Neural cell (in vitro differentiated cells): ENCODE measurements at regions not wholly inside any gene's neighbourhood (a gene's known extent, or its start where the extent isn't known, plus 50 kb on each side); places are given as distances from the start of the nearest gene placed in this dataset.

Experiments
- CTCF ChIP-seq: fragments of 450-650 bp; IDR thresholded peaks from 2 replicates; pipeline ENCODE4 v1.5.1; 2014; ENCODE audit warnings: antibody characterized with exemption, mild to moderate bottlenecking, moderate library complexity; ENCODE audit not compliant: poor library complexity, severe bottlenecking
- EP300 ChIP-seq: fragments of 450-650 bp; conservative IDR thresholded peaks from 2 replicates; pipeline ENCODE4 v1.6.1; 2014; ENCODE audit warnings: antibody characterized with exemption, mild to moderate bottlenecking, moderate library complexity; ENCODE audit not compliant: poor library complexity, severe bottlenecking
- EZH2 ChIP-seq: fragments of 200-600, 300-800 bp; shearing (Covaris generic), sonication (generic); IDR thresholded peaks from 2 replicates; pipeline ENCODE4 v1.6.1; 2014; ENCODE audit warnings: antibody characterized with exemption, low read length, borderline replicate concordance, mild to moderate bottlenecking; ENCODE audit not compliant: insufficient read depth, poor library complexity, severe bottlenecking
- MXI1 ChIP-seq: fragments of 450-650 bp; conservative IDR thresholded peaks from 2 replicates; pipeline ENCODE4 v1.6.1; 2014; ENCODE audit warnings: antibody characterized with exemption, mild to moderate bottlenecking; ENCODE audit not compliant: poor library complexity, severe bottlenecking
- REST ChIP-seq: IDR thresholded peaks from 2 replicates; pipeline ENCODE4 v1.6.1; 2012; ENCODE audit warnings: borderline replicate concordance
- TAF1 ChIP-seq: IDR thresholded peaks from 2 replicates; pipeline ENCODE4 v1.6.1; 2012; ENCODE audit warnings: low read depth

- TF ChIP-seq EZH2 = no peak
- no peak for TF ChIP-seq CTCF
- no peak for TF ChIP-seq EP300
- no peak for TF ChIP-seq MXI1
- TF ChIP-seq REST = no peak
- no peak for TF ChIP-seq TAF1
These were observed 575.2 kb downstream of the PIK3C3 start for GRCh38 chr18:42530276-42530675.
